DOHH2 (cell line): ENCODE measurements at regions not wholly inside any gene's neighbourhood (a gene's known extent, or its start where the extent isn't known, plus 50 kb on each side); places are given as distances from the start of the nearest gene placed in this dataset.

Experiments
- EZH2phosphoT487 ChIP-seq: fragments of 200-600 bp; sonication (generic); IDR thresholded peaks from 2 replicates; pipeline ENCODE4 v1.6.1; 2017; ENCODE audit warnings: borderline replicate concordance, mild to moderate bottlenecking, antibody characterized with exemption, low read length, moderate library complexity, mixed read lengths
- TF ChIP-seq, protein P1 (sequence below): fragments of 200-600 bp; sonication (generic); IDR thresholded peaks from one replicate; pipeline ENCODE4 v1.5.1; 2014; ENCODE audit warnings: antibody characterized with exemption, mild to moderate bottlenecking, low read depth, low read length; ENCODE audit not compliant: poor library complexity, severe bottlenecking

- TF ChIP-seq, protein P1, sequence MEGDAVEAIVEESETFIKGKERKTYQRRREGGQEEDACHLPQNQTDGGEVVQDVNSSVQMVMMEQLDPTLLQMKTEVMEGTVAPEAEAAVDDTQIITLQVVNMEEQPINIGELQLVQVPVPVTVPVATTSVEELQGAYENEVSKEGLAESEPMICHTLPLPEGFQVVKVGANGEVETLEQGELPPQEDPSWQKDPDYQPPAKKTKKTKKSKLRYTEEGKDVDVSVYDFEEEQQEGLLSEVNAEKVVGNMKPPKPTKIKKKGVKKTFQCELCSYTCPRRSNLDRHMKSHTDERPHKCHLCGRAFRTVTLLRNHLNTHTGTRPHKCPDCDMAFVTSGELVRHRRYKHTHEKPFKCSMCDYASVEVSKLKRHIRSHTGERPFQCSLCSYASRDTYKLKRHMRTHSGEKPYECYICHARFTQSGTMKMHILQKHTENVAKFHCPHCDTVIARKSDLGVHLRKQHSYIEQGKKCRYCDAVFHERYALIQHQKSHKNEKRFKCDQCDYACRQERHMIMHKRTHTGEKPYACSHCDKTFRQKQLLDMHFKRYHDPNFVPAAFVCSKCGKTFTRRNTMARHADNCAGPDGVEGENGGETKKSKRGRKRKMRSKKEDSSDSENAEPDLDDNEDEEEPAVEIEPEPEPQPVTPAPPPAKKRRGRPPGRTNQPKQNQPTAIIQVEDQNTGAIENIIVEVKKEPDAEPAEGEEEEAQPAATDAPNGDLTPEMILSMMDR: no peak
- no peak for TF ChIP-seq EZH2phosphoT487
Observed at GRCh38 chr2:207354462-207354861, 175.3 kb upstream of the CREB1 start.
